ENCODE measurements at regions not wholly inside any gene's neighbourhood (a gene's known extent, or its start where the extent isn't known, plus 50 kb on each side); places are given as distances from the start of the nearest gene placed in this dataset.

- no peak overlapping the region for H3K4me3 ChIP-seq (ENCODE audit: low read depth, low read length)
- no peak for DNase-seq (ENCODE audit: low read depth, low spot score)
- no peak for TF ChIP-seq CTCF (IDR thresholded peaks at IDR 0.05; ENCODE audit: low read depth, low read length)
- ChIA-PET CTCF (no interaction called here), POLR2A (no interaction called here)
- H3K9me3 ChIP-seq (ENCODE audit: control insufficient read depth, insufficient read depth, low read length), result peaks cover 14% of the 10 kb centered on the region
- no peaks in the 10 kb centered on the region for H3K27me3 ChIP-seq (ENCODE audit: control insufficient read depth, insufficient read depth, low read length)
- H3K27ac ChIP-seq (ENCODE audit: low read depth, low read length), result no peak overlapping the region
Observed at GRCh38 chr4:66186095-66186494, 515.8 kb upstream of the EPHA5 start.

DNA sequence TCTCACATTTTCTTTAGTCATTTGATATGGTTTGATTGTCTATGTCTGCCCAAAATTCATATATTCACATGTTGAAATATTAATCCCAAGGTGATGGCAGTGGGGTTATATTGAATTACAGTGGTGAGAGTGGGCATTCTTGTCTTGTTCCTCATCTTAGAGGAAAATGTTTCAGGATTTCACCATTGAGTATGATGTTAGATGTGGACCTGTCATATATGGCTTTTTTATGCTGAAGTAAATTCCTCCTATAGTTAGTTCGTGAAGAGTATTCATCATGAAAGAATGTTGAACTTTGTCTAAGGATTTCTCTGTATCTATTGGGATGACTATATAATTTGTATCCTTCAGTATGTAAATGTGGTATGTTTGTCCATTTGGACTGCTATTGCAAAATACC, 512.3 kb upstream of the EPHA5 start:
- TF ChIP-seq CTCF (IDR thresholded peaks at IDR 0.05; ENCODE audit: low read depth, low read length), result no peak
- ChIA-PET POLR2A (no interaction called here), CTCF (no interaction called here)
- no peak for DNase-seq (ENCODE audit: low read depth, low spot score)
- H3K9me3 ChIP-seq (ENCODE audit: control insufficient read depth, insufficient read depth, low read length), result peaks cover 19% of the 10 kb centered on the region
- H3K27me3 ChIP-seq (ENCODE audit: control insufficient read depth, insufficient read depth, low read length), result no peaks in the 10 kb centered on the region
- H3K27ac ChIP-seq (ENCODE audit: low read depth, low read length), result no peak overlapping the region
- no peak overlapping the region for H3K4me3 ChIP-seq (ENCODE audit: low read depth, low read length)

DNA sequence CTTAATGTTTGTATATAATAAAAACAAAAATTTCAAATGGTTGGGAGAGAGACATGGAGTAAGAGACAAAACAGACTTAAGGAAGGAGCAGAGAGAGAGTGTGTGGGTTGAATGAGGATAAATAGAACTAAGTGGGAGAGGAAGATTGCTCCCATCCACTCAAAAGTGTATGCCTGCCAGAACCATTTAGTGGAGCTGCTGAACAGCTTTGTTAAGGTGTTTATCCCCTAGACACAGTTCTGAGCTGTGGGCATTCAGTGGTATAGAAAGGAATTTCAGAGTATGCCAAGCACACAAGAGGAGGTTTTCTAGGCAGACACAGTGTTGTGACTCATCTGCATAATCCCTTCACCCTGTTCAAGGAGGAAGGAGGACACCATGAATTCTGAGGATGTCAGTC, 508.6 kb upstream of the EPHA5 start:
- Histone ChIP-seq H3K27me3 (ENCODE audit: control insufficient read depth, insufficient read depth, low read length) (no peaks in the 10 kb centered on the region), H3K9me3 (ENCODE audit: control insufficient read depth, insufficient read depth, low read length) (peaks cover 8% of the 10 kb centered on the region), H3K4me3 (ENCODE audit: low read depth, low read length) (no peak overlapping the region), H3K27ac (ENCODE audit: low read depth, low read length) (no peak overlapping the region)
- POLR2A ChIA-PET, result no interaction called here
- DNase-seq (ENCODE audit: low read depth, low spot score), result no peak
- CTCF ChIA-PET, result no interaction called here
- TF ChIP-seq CTCF (IDR thresholded peaks at IDR 0.05; ENCODE audit: low read depth, low read length), result no peak

DNA sequence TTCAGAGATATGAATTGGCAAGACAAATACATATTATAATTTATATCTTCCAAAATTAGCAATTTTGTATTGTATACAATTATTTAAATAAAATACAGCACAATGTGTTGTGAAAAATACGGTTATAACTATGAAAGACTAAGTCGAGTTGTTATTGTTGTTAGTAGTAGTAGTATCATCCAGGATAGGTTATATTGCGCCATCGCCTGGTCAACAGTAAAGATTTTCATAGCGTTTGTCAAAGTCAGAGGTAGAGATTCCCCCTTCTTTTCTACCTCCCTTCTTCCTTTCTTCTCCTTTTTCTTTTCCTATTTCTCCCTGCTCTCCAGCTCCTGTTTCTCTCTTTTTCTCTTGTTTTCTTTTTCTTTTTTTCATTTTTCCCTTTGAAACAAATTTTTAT, 499.1 kb upstream of the EPHA5 start:
- no peak for TF ChIP-seq CTCF (IDR thresholded peaks at IDR 0.05; ENCODE audit: low read depth, low read length)
- no peaks in the 10 kb centered on the region for H3K27me3 ChIP-seq (ENCODE audit: control insufficient read depth, insufficient read depth, low read length)
- H3K9me3 ChIP-seq (ENCODE audit: control insufficient read depth, insufficient read depth, low read length), result peaks cover 7% of the 10 kb centered on the region; the same call in 1 of the 2 replicates
- no peak overlapping the region for H3K27ac ChIP-seq (ENCODE audit: low read depth, low read length)
- ChIA-PET CTCF (no interaction called here), POLR2A (no interaction called here)
- no peak for DNase-seq (ENCODE audit: low read depth, low spot score)
- H3K4me3 ChIP-seq (ENCODE audit: low read depth, low read length), result no peak overlapping the region

- ChIA-PET CTCF (no interaction called here), POLR2A (no interaction called here)
Observed at GRCh38 chr4:66164869-66165268, 494.6 kb upstream of the EPHA5 start.

More at GRCh38 chr4:66164869-66165268, 494.6 kb upstream of the EPHA5 start:
- no peak for TF ChIP-seq CTCF (IDR thresholded peaks at IDR 0.05; ENCODE audit: low read depth, low read length)
- H3K4me3 ChIP-seq (ENCODE audit: low read depth, low read length), result no peak overlapping the region
- no peak overlapping the region for H3K27ac ChIP-seq (ENCODE audit: low read depth, low read length)
- DNase-seq (ENCODE audit: low read depth, low spot score), result no peak
- H3K9me3 ChIP-seq (ENCODE audit: control insufficient read depth, insufficient read depth, low read length), result peaks cover 4% of the 10 kb centered on the region; the same call in 1 of the 2 replicates
- no peaks in the 10 kb centered on the region for H3K27me3 ChIP-seq (ENCODE audit: control insufficient read depth, insufficient read depth, low read length)

Data from AG04450 (cell line).